ENCODE measurements at regions not wholly inside any gene's neighbourhood (a gene's known extent, or its start where the extent isn't known, plus 50 kb on each side); places are given as distances from the start of the nearest gene placed in this dataset.

- no peak overlapping the region for H3K4me3 ChIP-seq (ENCODE audit: low read length)
- no peaks in the 10 kb centered on the region for H3K4me1 ChIP-seq (ENCODE audit: insufficient read depth, low read length)
- H3K27me3 ChIP-seq (ENCODE audit: insufficient read depth, low read length) = no peaks in the 10 kb centered on the region
- no peaks in the 10 kb centered on the region for H3K36me3 ChIP-seq (ENCODE audit: insufficient read depth, low read length)
- H3K9me3 ChIP-seq (ENCODE audit: low read length) = peaks cover 1% of the 10 kb centered on the region
- no peak overlapping the region for H2AFZ ChIP-seq (ENCODE audit: low read depth, low read length)
These were observed 693.4 kb upstream of the ID2 start for GRCh38 chr2:7988440-7988839.

DNA sequence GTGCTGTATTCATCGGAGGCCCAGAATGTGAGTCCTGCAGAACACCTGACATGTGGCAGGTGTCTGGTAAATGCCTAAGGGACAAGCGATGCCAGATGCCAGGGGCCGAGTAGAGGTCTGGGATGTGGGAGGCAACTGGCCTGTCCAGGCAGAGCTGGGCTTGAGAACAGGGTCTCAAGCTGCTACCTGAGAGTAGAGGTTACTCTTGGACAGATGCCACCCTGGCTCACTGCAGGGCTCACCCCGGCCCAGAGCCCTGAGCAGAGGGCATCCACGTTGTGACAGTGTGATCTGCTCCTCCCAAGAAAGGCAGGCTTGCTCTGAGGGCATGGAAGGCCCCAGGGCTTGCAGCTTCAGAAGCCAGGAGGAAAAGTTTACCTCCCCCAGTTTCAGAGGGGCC, 692.0 kb upstream of the ID2 start:
- Histone ChIP-seq H3K9me3 (ENCODE audit: low read length) (no peaks in the 10 kb centered on the region), H2AFZ (ENCODE audit: low read depth, low read length) (no peak overlapping the region), H3K27me3 (ENCODE audit: insufficient read depth, low read length) (no peaks in the 10 kb centered on the region), H3K4me1 (ENCODE audit: insufficient read depth, low read length) (no peaks in the 10 kb centered on the region), H3K36me3 (ENCODE audit: insufficient read depth, low read length) (no peaks in the 10 kb centered on the region), H3K4me3 (ENCODE audit: low read length) (no peak overlapping the region)

- no peaks in the 10 kb centered on the region for H3K4me1 ChIP-seq (ENCODE audit: insufficient read depth, low read length)
- no peak overlapping the region for H2AFZ ChIP-seq (ENCODE audit: low read depth, low read length)
- no peaks in the 10 kb centered on the region for H3K27me3 ChIP-seq (ENCODE audit: insufficient read depth, low read length)
- H3K4me3 ChIP-seq (ENCODE audit: low read length) = no peak overlapping the region
- no peaks in the 10 kb centered on the region for H3K9me3 ChIP-seq (ENCODE audit: low read length)
- H3K36me3 ChIP-seq (ENCODE audit: insufficient read depth, low read length) = no peaks in the 10 kb centered on the region
These were observed 688.9 kb upstream of the ID2 start for GRCh38 chr2:7992612-7993602.

DNA sequence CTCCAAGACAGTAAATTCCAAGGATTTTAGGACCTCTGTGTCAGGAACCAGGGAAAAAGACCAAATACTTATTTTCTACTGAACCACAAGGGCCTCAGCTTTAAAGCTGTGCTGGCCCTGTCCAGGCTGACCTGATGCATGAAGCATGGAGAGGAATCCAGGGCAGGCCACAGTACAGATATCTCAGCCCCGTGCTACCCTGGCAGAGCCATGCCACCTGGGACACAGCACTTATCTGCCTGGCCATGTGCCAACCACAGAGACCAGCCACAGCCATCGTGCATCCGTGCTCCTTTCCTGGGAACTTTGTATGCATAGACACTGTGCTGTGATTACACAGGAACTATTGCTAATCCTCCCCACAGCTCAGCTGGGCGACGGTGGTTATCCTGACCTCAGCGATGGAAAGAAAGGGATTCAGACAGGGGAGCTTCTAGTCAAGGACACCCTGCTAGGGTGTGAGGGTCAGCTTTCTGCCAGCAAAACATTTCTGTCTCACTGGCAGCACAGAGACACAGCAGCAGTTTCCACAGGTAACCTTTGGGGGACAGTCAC, 687.4 kb upstream of the ID2 start:
- no peaks in the 10 kb centered on the region for H3K4me1 ChIP-seq (ENCODE audit: insufficient read depth, low read length)
- H3K27me3 ChIP-seq (ENCODE audit: insufficient read depth, low read length) = no peaks in the 10 kb centered on the region
- H3K4me3 ChIP-seq (ENCODE audit: low read length) = no peak overlapping the region
- H3K9me3 ChIP-seq (ENCODE audit: low read length) = no peaks in the 10 kb centered on the region
- no peak overlapping the region for H2AFZ ChIP-seq (ENCODE audit: low read depth, low read length)
- no peaks in the 10 kb centered on the region for H3K36me3 ChIP-seq (ENCODE audit: insufficient read depth, low read length)

GRCh38 chr2:7997279-7997678, 684.6 kb upstream of the ID2 start:
- no peaks in the 10 kb centered on the region for H3K27me3 ChIP-seq (ENCODE audit: insufficient read depth, low read length)
- H2AFZ ChIP-seq (ENCODE audit: low read depth, low read length) = no peak overlapping the region
- H3K36me3 ChIP-seq (ENCODE audit: insufficient read depth, low read length) = no peaks in the 10 kb centered on the region
- H3K9me3 ChIP-seq (ENCODE audit: low read length) = no peaks in the 10 kb centered on the region
- H3K4me1 ChIP-seq (ENCODE audit: insufficient read depth, low read length) = no peaks in the 10 kb centered on the region
- no peak overlapping the region for H3K4me3 ChIP-seq (ENCODE audit: low read length)

GRCh38 chr2:7999683-8000476, 682.0 kb upstream of the ID2 start:
- Histone ChIP-seq H3K4me1 (ENCODE audit: insufficient read depth, low read length) (no peaks in the 10 kb centered on the region), H3K4me3 (ENCODE audit: low read length) (no peak overlapping the region), H3K27me3 (ENCODE audit: insufficient read depth, low read length) (no peaks in the 10 kb centered on the region), H3K9me3 (ENCODE audit: low read length) (no peaks in the 10 kb centered on the region), H2AFZ (ENCODE audit: low read depth, low read length) (no peak overlapping the region), H3K36me3 (ENCODE audit: insufficient read depth, low read length) (no peaks in the 10 kb centered on the region)

DNA sequence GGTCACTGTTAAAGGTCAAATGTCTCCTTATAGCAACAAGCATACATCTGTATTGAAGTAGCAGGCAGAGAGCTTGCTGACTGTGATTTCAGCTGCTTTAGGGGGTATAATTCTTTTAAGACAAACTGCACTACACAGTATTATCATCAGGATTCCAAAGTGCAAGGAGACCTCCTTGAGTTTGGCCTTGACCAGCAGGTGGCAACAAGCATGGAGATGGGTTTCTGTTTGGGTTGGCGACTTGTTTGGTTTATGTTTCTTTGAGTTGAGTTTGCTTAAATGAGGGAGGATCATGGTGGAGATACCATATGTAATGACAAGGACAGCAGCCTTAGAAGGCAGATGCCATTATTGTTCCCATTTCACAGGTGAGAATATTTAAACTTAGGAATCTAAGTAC, 681.0 kb upstream of the ID2 start:
- no peak overlapping the region for H3K4me3 ChIP-seq (ENCODE audit: low read length)
- H3K4me1 ChIP-seq (ENCODE audit: insufficient read depth, low read length) = no peaks in the 10 kb centered on the region
- H3K27me3 ChIP-seq (ENCODE audit: insufficient read depth, low read length) = no peaks in the 10 kb centered on the region
- H2AFZ ChIP-seq (ENCODE audit: low read depth, low read length) = no peak overlapping the region
- H3K36me3 ChIP-seq (ENCODE audit: insufficient read depth, low read length) = no peaks in the 10 kb centered on the region
- no peaks in the 10 kb centered on the region for H3K9me3 ChIP-seq (ENCODE audit: low read length)

- H3K27me3 ChIP-seq (ENCODE audit: insufficient read depth, low read length) = no peaks in the 10 kb centered on the region
- H3K36me3 ChIP-seq (ENCODE audit: insufficient read depth, low read length) = no peaks in the 10 kb centered on the region
- no peak overlapping the region for H2AFZ ChIP-seq (ENCODE audit: low read depth, low read length)
- H3K4me3 ChIP-seq (ENCODE audit: low read length) = no peak overlapping the region
- H3K4me1 ChIP-seq (ENCODE audit: insufficient read depth, low read length) = no peaks in the 10 kb centered on the region
- H3K9me3 ChIP-seq (ENCODE audit: low read length) = no peaks in the 10 kb centered on the region
These were observed 679.0 kb upstream of the ID2 start for GRCh38 chr2:8002765-8003393.

- no peaks in the 10 kb centered on the region for H3K9me3 ChIP-seq (ENCODE audit: low read length)
- no peaks in the 10 kb centered on the region for H3K4me1 ChIP-seq (ENCODE audit: insufficient read depth, low read length)
- no peaks in the 10 kb centered on the region for H3K36me3 ChIP-seq (ENCODE audit: insufficient read depth, low read length)
- H3K27me3 ChIP-seq (ENCODE audit: insufficient read depth, low read length) = no peaks in the 10 kb centered on the region
- H2AFZ ChIP-seq (ENCODE audit: low read depth, low read length) = no peak overlapping the region
- no peak overlapping the region for H3K4me3 ChIP-seq (ENCODE audit: low read length)
These were observed 678.3 kb upstream of the ID2 start for GRCh38 chr2:8003462-8004075.

GRCh38 chr2:8004250-8004681, 677.6 kb upstream of the ID2 start:
- H3K4me1 ChIP-seq (ENCODE audit: insufficient read depth, low read length) = no peaks in the 10 kb centered on the region
- H3K4me3 ChIP-seq (ENCODE audit: low read length) = no peak overlapping the region
- no peaks in the 10 kb centered on the region for H3K27me3 ChIP-seq (ENCODE audit: insufficient read depth, low read length)
- no peak overlapping the region for H2AFZ ChIP-seq (ENCODE audit: low read depth, low read length)
- H3K9me3 ChIP-seq (ENCODE audit: low read length) = no peaks in the 10 kb centered on the region
- H3K36me3 ChIP-seq (ENCODE audit: insufficient read depth, low read length) = no peaks in the 10 kb centered on the region

DNA sequence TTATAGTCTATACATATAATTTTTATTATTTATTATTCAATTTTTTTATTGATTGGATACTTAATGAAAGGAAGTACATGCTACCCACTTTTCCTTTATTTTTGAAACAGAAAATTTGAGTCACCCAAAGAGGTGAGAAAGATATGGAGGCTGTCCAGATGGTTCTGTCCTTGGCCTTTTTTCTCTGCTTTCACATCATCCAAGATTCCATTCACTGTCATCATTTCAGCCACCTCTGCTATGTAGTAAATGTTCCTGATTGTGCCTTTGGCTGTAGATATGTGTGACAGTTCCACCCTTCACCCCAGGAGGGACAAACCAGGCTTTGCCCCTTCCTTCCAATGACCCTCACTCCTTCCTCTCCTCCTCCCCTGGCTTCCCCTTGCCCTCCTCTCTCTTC, 675.7 kb upstream of the ID2 start:
- Histone ChIP-seq H3K4me3 (ENCODE audit: low read length) (no peak overlapping the region), H3K27me3 (ENCODE audit: insufficient read depth, low read length) (no peaks in the 10 kb centered on the region), H3K9me3 (ENCODE audit: low read length) (no peaks in the 10 kb centered on the region), H2AFZ (ENCODE audit: low read depth, low read length) (no peak overlapping the region), H3K4me1 (ENCODE audit: insufficient read depth, low read length) (no peaks in the 10 kb centered on the region), H3K36me3 (ENCODE audit: insufficient read depth, low read length) (no peaks in the 10 kb centered on the region)

- no peak overlapping the region for H2AFZ ChIP-seq (ENCODE audit: low read depth, low read length)
- H3K4me1 ChIP-seq (ENCODE audit: insufficient read depth, low read length) = no peaks in the 10 kb centered on the region
- H3K27me3 ChIP-seq (ENCODE audit: insufficient read depth, low read length) = no peaks in the 10 kb centered on the region
- H3K4me3 ChIP-seq (ENCODE audit: low read length) = no peak overlapping the region
- H3K9me3 ChIP-seq (ENCODE audit: low read length) = no peaks in the 10 kb centered on the region
- no peaks in the 10 kb centered on the region for H3K36me3 ChIP-seq (ENCODE audit: insufficient read depth, low read length)
These were observed 675.2 kb upstream of the ID2 start for GRCh38 chr2:8006626-8007025.

All from neuron (in vitro differentiated cells).